HEK293 (cell line): ENCODE measurements at regions not wholly inside any gene's neighbourhood (a gene's known extent, or its start where the extent isn't known, plus 50 kb on each side); places are given as distances from the start of the nearest gene placed in this dataset.
A peak's percentile ranks its signal among the peaks of the same experiment; 100 is the strongest.

ENCODE experiments used
- CTCF ChIA-PET: fragments of 350-600 bp; formaldehyde crosslinking; extraction: SDS; loops from one replicate; lab custom pipeline; 2021; ENCODE audit warnings: antibody characterized with exemption; lab: Yijun Ruan, JAX
- POLR2A ChIA-PET: fragments of 300-600 bp; formaldehyde crosslinking; extraction: SDS; loops from one replicate; lab custom pipeline; 2020; ENCODE audit warnings: antibody characterized with exemption, inconsistent platforms; lab: Yijun Ruan, JAX
- H3K27ac ChIP-seq: fragments of 200-500 bp; sonication (Bioruptor generic); 2 replicates; pipeline ENCODE4 v1.5.1; 2014; ENCODE audit warnings: low read depth, low read length, control low read depth, inconsistent platforms; ENCODE audit errors: extremely low read depth
- H3K36me3 ChIP-seq, 2 experiments: fragments of 200-500 bp in 1 of 2; sonication (Bioruptor generic) in 1 of 2; 1 replicate in 1 of 2; 2 replicates in 1 of 2; pipeline ENCODE4 v1.5.1; 2014 to 2017; ENCODE audit warnings: inconsistent platforms in 2 of 2, low read length in 2 of 2; ENCODE audit not compliant: control insufficient read depth in 2 of 2, insufficient read depth in 1 of 2
- H3K4me1 ChIP-seq: fragments of 200-500 bp; sonication (Bioruptor generic); 2 replicates; pipeline ENCODE4 v1.5.1; 2014; ENCODE audit warnings: mild to moderate bottlenecking, low read length, inconsistent platforms; ENCODE audit not compliant: control insufficient read depth, insufficient read depth
- H3K4me3 ChIP-seq: 2 replicates; pipeline ENCODE4 v1.5.1; 2011; ENCODE audit warnings: low read depth, mild to moderate bottlenecking, control low read depth, low read length, moderate library complexity
- H3K9me3 ChIP-seq: fragments of 200-500 bp; sonication (Bioruptor generic); 2 replicates; pipeline ENCODE4 v1.5.1; 2014; ENCODE audit warnings: low read depth, low read length, inconsistent platforms; ENCODE audit not compliant: control insufficient read depth, insufficient read depth
- AEBP2 ChIP-seq: fragments of 450-650 bp; formaldehyde crosslinking; IDR thresholded peaks from 2 replicates; pipeline ENCODE4 v1.5.1; 2016; ENCODE audit warnings: missing biosample characterization, missing genetic modification characterization, borderline replicate concordance
- CTCF ChIP-seq: fragments of 450-650 bp; formaldehyde crosslinking; IDR thresholded peaks from 2 replicates; pipeline ENCODE4 v1.5.1; 2016; ENCODE audit warnings: missing biosample characterization, missing genetic modification characterization
- OVOL3 ChIP-seq: fragments of 450-650 bp; formaldehyde crosslinking; IDR thresholded peaks from 2 replicates; pipeline ENCODE4 v1.5.1; 2016; ENCODE audit warnings: missing biosample characterization, missing genetic modification characterization
- PRDM1 ChIP-seq: fragments of 450-650 bp; formaldehyde crosslinking; IDR thresholded peaks from 2 replicates; pipeline ENCODE4; 2016; ENCODE audit warnings: missing biosample characterization, missing genetic modification characterization
- TRIM28 ChIP-seq: IDR thresholded peaks from 2 replicates; pipeline ENCODE4 v1.6.1; 2011; ENCODE audit warnings: low read length, control low read depth, borderline replicate concordance
- ZNF140 ChIP-seq: fragments of 450-650 bp; formaldehyde crosslinking; IDR thresholded peaks from 2 replicates; pipeline ENCODE4 v1.5.1; 2016; ENCODE audit warnings: missing biosample characterization, missing genetic modification characterization
- ZNF16 ChIP-seq: fragments of 450-650 bp; formaldehyde crosslinking; IDR thresholded peaks from 2 replicates; pipeline ENCODE4 v1.5.1; 2016; ENCODE audit warnings: low read depth, missing biosample characterization, missing genetic modification characterization
- ZNF175 ChIP-seq: fragments of 450-650 bp; formaldehyde crosslinking; IDR thresholded peaks from 2 replicates; pipeline ENCODE4 v1.5.1; 2016; ENCODE audit warnings: missing biosample characterization, missing genetic modification characterization
- ZNF19 ChIP-seq: fragments of 450-650 bp; formaldehyde crosslinking; IDR thresholded peaks from 2 replicates; pipeline ENCODE4; 2016; ENCODE audit warnings: missing biosample characterization, missing genetic modification characterization, low read depth
- ZNF433 ChIP-seq: fragments of 450-650 bp; formaldehyde crosslinking; IDR thresholded peaks from 2 replicates; pipeline ENCODE4 v1.5.1; 2016; ENCODE audit warnings: missing biosample characterization, missing genetic modification characterization, low read depth
- ZNF501 ChIP-seq: fragments of 450-650 bp; formaldehyde crosslinking; IDR thresholded peaks from 2 replicates; pipeline ENCODE4 v1.5.1; 2016; ENCODE audit warnings: missing biosample characterization, missing genetic modification characterization
- ZNF521 ChIP-seq: fragments of 450-650 bp; formaldehyde crosslinking; IDR thresholded peaks from 2 replicates; pipeline ENCODE4 v1.5.1; 2017; ENCODE audit warnings: missing biosample characterization, mild to moderate bottlenecking, missing genetic modification characterization
- ZNF530 ChIP-seq: fragments of 450-650 bp; formaldehyde crosslinking; IDR thresholded peaks from 2 replicates; pipeline ENCODE4 v1.5.1; 2016; ENCODE audit warnings: low read depth, missing biosample characterization, missing genetic modification characterization
- ZNF549 ChIP-seq: fragments of 450-650 bp; IDR thresholded peaks from 2 replicates; pipeline ENCODE4 v1.5.1; 2018; ENCODE audit warnings: missing biosample characterization, missing genetic modification characterization, mild to moderate bottlenecking, inconsistent platforms, moderate library complexity
- ZNF610 ChIP-seq: fragments of 450-650 bp; formaldehyde crosslinking; IDR thresholded peaks from 2 replicates; pipeline ENCODE4 v1.5.1; 2016; ENCODE audit warnings: missing biosample characterization, missing genetic modification characterization, borderline replicate concordance
- ZNF626 ChIP-seq: fragments of 450-650 bp; sonication (Bioruptor Pico); formaldehyde crosslinking; IDR thresholded peaks from 2 replicates; pipeline ENCODE4 v1.5.1; 2018; ENCODE audit warnings: missing biosample characterization, missing genetic modification characterization, inconsistent platforms
- ZSCAN4 ChIP-seq: fragments of 450-650 bp; formaldehyde crosslinking; IDR thresholded peaks from 2 replicates; pipeline ENCODE4 v1.5.1; 2017; ENCODE audit warnings: missing biosample characterization, missing genetic modification characterization
- TF ChIP-seq, protein P1 (sequence below): fragments of 450-650 bp; formaldehyde crosslinking; IDR thresholded peaks from 2 replicates; pipeline ENCODE4 v1.5.1; 2016; ENCODE audit warnings: missing biosample characterization, missing genetic modification characterization
- TF ChIP-seq, protein P2 (sequence below): fragments of 450-650 bp; IDR thresholded peaks from 2 replicates; pipeline ENCODE4 v1.5.1; 2018; ENCODE audit warnings: missing biosample characterization, mild to moderate bottlenecking, missing genetic modification characterization
- TF ChIP-seq, protein P3 (sequence below): fragments of 450-650 bp; formaldehyde crosslinking; optimal IDR thresholded peaks from 2 replicates; pipeline ENCODE3; 2016; ENCODE audit warnings: missing biosample characterization, mild to moderate bottlenecking, missing genetic modification characterization
- TF ChIP-seq, protein P4 (sequence below): sonication (generic); formaldehyde crosslinking; IDR thresholded peaks from 2 replicates; pipeline ENCODE4 v1.8.1; 2022; ENCODE audit warnings: mild to moderate bottlenecking, moderate library complexity, missing genetic modification reagents

DNA sequence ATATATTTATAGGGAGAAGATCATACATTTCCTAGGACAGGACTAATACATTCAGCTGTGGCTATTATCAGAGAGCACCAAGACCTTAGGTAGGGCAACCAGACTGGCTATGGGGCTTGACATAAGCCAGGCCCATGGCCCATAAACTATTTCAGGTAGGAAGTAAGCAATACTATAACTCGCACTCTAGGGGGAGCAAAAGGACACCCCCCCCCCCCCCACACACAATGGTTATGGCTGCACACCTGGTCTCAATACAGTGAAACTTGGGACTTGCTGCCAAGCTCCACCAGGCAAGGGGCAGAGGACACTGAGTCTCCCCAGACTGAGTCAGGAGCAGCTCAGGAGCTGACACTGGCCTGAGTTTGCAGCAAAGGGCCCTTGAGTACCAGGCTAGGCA lies 348.9 kb upstream of the ASIC2 start (continued):
- TF ChIP-seq, protein P1, sequence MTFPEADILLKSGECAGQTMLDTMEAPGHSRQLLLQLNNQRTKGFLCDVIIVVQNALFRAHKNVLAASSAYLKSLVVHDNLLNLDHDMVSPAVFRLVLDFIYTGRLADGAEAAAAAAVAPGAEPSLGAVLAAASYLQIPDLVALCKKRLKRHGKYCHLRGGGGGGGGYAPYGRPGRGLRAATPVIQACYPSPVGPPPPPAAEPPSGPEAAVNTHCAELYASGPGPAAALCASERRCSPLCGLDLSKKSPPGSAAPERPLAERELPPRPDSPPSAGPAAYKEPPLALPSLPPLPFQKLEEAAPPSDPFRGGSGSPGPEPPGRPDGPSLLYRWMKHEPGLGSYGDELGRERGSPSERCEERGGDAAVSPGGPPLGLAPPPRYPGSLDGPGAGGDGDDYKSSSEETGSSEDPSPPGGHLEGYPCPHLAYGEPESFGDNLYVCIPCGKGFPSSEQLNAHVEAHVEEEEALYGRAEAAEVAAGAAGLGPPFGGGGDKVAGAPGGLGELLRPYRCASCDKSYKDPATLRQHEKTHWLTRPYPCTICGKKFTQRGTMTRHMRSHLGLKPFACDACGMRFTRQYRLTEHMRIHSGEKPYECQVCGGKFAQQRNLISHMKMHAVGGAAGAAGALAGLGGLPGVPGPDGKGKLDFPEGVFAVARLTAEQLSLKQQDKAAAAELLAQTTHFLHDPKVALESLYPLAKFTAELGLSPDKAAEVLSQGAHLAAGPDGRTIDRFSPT, result no peak
- TF ChIP-seq ZSCAN4 (tag by site-specific recombination), result no peak
- no peak for TF ChIP-seq ZNF530 (tag by site-specific recombination)
- no peak for TF ChIP-seq ZNF433 (tag by site-specific recombination)
- TF ChIP-seq ZNF19 (tag by site-specific recombination), result no peak
- TF ChIP-seq, protein P2, sequence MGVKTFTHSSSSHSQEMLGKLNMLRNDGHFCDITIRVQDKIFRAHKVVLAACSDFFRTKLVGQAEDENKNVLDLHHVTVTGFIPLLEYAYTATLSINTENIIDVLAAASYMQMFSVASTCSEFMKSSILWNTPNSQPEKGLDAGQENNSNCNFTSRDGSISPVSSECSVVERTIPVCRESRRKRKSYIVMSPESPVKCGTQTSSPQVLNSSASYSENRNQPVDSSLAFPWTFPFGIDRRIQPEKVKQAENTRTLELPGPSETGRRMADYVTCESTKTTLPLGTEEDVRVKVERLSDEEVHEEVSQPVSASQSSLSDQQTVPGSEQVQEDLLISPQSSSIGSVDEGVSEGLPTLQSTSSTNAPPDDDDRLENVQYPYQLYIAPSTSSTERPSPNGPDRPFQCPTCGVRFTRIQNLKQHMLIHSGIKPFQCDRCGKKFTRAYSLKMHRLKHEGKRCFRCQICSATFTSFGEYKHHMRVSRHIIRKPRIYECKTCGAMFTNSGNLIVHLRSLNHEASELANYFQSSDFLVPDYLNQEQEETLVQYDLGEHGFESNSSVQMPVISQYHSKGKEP (tag by site-specific recombination), result no peak
- no peak for TF ChIP-seq ZNF175 (tag by site-specific recombination)

DNA sequence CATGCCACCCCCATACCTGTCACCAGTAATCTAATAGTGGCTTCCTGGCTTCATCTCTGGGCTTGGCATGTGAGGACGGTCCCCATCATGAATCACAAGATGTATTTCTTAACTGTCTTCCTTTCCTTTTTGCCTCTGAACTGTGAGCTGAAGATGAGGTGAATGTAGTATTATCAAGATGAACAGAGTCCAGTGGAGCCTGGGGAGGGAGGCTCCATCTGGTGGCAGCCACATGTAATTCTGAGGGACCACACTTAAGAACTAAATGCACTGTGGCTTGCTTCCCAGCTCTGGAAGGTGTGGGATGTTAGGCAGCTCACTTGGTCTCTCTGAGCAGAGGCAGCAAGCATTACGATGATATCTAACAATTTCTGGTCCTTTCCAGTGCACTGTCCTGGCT lies 354.9 kb upstream of the ASIC2 start:
- H3K4me3 ChIP-seq, result no peak overlapping the region
- CTCF ChIA-PET, result interaction anchor here (0.5 to 1.6 kb wide), 14 partner anchors 12 to 626 kb away, joined by 3 to 15 read pairs (median 3); no protein-coding TSS in a partner anchor
- TF ChIP-seq PRDM1, result no peak
- TF ChIP-seq OVOL3 (tag by site-specific recombination), result no peak
- TF ChIP-seq ZNF549 (tag by site-specific recombination), result no peak
- no peak for TF ChIP-seq ZNF521 (tag by site-specific recombination)
- TF ChIP-seq CTCF (tag by site-specific recombination), result peak; percentile 47; the same call in 1 of the 2 replicates
- TF ChIP-seq ZNF16, result no peak
- no peak for TF ChIP-seq ZNF501 (tag by site-specific recombination)
- TF ChIP-seq ZNF140 (tag by site-specific recombination), result no peak
- H3K36me3 ChIP-seq, result no peaks in the 10 kb centered on the region
- no peaks in the 10 kb centered on the region for H3K9me3 ChIP-seq
- POLR2A ChIA-PET, result no interaction called here
- no peak overlapping the region for H3K27ac ChIP-seq
- H3K4me1 ChIP-seq, result no peaks in the 10 kb centered on the region

- no peaks in the 10 kb centered on the region for H3K4me1 ChIP-seq
- H3K36me3 ChIP-seq, result no peaks in the 10 kb centered on the region
- ChIA-PET POLR2A (no interaction called here), CTCF (interaction anchor here (0.6 to 1.6 kb wide), 4 partner anchors 25 to 1076 kb away, joined by 3 to 13 read pairs (median 4); no protein-coding TSS in a partner anchor)
- no peak overlapping the region for H3K27ac ChIP-seq
- H3K4me3 ChIP-seq, result no peak overlapping the region
- H3K9me3 ChIP-seq, result no peaks in the 10 kb centered on the region
- no peak for TF ChIP-seq ZNF610 (tag by site-specific recombination)
- no peak for TF ChIP-seq ZNF626 (tag by site-specific recombination)
- TF ChIP-seq, protein P3, sequence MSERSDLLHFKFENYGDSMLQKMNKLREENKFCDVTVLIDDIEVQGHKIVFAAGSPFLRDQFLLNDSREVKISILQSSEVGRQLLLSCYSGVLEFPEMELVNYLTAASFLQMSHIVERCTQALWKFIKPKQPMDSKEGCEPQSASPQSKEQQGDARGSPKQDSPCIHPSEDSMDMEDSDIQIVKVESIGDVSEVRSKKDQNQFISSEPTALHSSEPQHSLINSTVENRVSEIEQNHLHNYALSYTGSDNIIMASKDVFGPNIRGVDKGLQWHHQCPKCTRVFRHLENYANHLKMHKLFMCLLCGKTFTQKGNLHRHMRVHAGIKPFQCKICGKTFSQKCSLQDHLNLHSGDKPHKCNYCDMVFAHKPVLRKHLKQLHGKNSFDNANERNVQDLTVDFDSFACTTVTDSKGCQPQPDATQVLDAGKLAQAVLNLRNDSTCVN (tag by site-specific recombination), result no peak
- TF ChIP-seq AEBP2 (tag by site-specific recombination), result no peak
- TF ChIP-seq TRIM28, result no peak
- TF ChIP-seq, protein P4, sequence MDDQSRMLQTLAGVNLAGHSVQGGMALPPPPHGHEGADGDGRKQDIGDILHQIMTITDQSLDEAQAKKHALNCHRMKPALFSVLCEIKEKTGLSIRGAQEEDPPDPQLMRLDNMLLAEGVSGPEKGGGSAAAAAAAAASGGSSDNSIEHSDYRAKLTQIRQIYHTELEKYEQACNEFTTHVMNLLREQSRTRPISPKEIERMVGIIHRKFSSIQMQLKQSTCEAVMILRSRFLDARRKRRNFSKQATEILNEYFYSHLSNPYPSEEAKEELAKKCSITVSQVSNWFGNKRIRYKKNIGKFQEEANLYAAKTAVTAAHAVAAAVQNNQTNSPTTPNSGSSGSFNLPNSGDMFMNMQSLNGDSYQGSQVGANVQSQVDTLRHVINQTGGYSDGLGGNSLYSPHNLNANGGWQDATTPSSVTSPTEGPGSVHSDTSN, result no peak
Observed at GRCh38 chr17:33650304-33650703, 357.2 kb upstream of the ASIC2 start.
